GM23248 (cell line): ENCODE measurements at regions not wholly inside any gene's neighbourhood (a gene's known extent, or its start where the extent isn't known, plus 50 kb on each side); places are given as distances from the start of the nearest gene placed in this dataset.

Experiments
- EZH2 ChIP-seq: fragments of 200-600 bp; sonication (generic); IDR thresholded peaks from 2 replicates; pipeline ENCODE4 v1.6.1; 2018; ENCODE audit warnings: antibody characterized with exemption, mild to moderate bottlenecking; ENCODE audit not compliant: insufficient read depth, poor library complexity, severe bottlenecking
- EZH2phosphoT487 ChIP-seq: fragments of 200-600 bp; sonication (generic); IDR thresholded peaks from 2 replicates; pipeline ENCODE4 v1.6.1; 2018; ENCODE audit warnings: antibody characterized with exemption, moderate library complexity, mild to moderate bottlenecking, low read depth; ENCODE audit not compliant: insufficient read depth

DNA sequence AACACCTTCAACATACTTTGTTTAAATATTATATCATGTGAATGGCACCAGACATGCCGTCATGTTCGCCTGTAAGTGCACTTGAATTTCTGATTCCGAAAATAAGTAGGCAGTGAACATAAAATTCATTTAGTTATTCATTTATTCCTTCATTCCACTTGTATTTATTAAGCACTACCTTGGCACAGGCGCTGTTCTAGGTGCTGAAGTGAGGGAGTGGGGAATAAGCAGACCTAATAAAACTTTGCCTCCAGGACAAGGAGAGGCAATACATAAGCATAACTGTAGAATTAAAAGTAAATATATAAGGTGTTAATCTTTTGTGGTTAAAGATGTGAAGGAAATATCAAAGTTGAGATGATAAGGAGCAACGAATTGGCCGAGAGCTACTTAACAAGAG is 297.4 kb downstream of the TENT4A start:
- TF ChIP-seq EZH2 = no peak
- TF ChIP-seq EZH2phosphoT487 = no peak
